Stimulated activated CD4-positive, alpha-beta T cell treated with anti-CD3 and anti-CD28 coated beads, Interleukin-1b, Interleukin-23, amount 100 ng/mL, for 4 hours (primary cell): ENCODE measurements at regions not wholly inside any gene's neighbourhood (a gene's known extent, or its start where the extent isn't known, plus 50 kb on each side); places are given as distances from the start of the nearest gene placed in this dataset.

ENCODE experiments used
- DNase-seq, 2 donors: peaks; one replicate each; pipeline ENCODE4 v3.0.0-alpha.2; 2020; ENCODE audit warnings: low read depth in 2 of 2

DNA sequence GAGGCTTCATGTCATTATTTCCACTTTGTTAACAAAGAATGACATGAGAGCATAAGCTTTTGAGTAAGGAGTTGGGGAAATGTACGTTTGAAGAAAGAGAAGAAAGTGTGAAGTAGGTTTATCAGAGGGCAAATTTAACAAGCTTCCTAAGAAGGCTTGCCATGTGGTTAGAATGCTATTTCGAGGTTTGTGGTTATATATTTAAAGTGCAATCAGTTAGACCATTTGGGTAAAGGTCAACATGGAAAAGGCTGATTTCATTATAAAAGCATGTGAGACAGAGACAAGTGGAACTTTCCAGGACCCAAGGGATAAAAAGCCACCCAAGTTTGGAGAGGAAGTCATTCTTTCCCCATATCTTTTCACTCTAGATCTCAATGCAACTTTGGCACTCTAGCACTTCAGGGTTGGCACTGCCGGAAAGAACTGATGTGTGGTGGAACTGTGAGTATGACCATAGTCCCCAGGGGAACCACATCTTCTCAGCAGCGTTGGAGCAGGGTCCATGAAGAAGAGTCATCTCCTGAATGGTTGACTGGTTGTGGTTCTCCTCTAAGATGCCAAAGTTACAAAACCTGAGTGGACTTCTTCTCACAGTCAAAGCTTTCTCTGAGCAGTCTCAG is 529.9 kb downstream of the MID1IP1 start:
- DNase-seq = no peak

DNA sequence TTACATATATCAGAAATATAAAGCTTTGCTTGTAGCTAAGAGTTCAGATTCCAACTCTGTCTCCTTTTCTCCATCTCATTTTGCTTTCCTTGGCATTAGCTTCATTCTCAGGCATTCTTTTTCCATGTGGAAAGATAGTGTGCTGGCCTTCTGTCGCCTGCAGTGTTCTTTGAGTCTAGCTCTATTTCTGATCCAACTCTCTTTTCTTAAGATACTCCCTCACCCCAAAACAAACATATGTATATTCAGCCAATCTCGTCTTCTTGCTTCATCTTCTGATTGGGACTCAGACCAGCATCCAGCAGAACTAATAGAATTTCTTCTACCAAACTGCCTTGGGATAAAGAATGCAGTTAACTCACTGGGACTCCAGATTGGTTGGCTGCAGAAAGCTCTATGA is 532.2 kb downstream of the MID1IP1 start:
- DNase-seq = no peak

DNA sequence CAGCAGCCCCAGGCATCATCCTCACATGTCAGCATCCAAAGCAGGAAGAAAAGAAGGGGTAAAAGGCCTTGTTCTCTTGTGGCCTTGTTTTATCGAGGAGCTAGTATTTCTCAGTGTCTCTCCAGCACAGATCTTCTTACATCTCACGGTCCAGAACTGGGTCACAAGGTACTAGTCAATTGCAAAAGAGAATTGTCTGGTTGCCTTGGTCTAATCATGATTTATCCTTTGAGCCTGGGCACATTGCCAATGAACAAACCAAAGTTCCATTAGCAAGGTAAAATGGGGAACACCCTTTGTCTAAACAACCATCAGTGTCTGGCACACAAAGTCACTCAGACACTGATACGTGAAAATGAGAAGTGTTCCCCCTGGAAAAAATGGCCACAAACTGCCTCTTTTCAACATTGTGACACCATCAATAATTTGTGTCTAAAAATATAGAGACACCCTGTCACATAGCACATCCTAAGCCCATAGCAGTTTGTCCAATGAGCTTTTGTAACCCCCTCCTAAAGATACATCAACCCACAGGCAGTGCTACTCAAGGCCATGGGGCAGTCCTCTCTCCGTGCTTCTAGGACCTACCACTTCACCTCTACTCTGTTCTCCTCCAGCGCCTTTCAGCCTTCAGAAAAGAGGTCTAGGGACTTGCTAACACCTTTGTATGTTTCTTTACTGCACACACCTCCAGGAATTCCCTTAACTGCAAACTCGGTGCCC is 534.4 kb downstream of the MID1IP1 start:
- DNase-seq = no peak

GRCh38 chrX:39336671-39337311 is 535.5 kb downstream of the MID1IP1 start:
- DNase-seq = no peak

DNA sequence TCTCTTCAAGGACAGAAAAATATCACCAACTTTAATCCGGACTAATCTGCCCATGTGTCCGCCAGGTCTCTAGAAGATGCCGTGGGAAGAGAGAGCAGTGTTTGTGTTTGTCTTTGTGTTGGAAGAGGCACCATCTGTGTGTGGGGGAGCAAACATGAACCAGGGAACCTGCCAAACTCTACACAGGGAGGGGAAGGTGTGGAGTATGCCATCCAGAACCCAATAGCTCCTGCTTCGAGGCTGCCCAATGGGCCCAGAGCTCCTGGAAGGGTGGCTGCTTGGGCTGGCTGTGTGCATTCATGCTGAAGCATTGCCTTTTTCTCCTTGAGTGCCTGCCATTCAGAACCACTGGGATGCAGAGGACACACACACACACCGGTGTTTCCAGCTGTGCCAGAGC is 536.2 kb downstream of the MID1IP1 start:
- DNase-seq = no peak

GRCh38 chrX:39338583-39338982 is 537.3 kb downstream of the MID1IP1 start:
- DNase-seq = no peak

- DNase-seq = no peak
Measured at GRCh38 chrX:39356119-39356807, 555.0 kb downstream of the MID1IP1 start.

DNA sequence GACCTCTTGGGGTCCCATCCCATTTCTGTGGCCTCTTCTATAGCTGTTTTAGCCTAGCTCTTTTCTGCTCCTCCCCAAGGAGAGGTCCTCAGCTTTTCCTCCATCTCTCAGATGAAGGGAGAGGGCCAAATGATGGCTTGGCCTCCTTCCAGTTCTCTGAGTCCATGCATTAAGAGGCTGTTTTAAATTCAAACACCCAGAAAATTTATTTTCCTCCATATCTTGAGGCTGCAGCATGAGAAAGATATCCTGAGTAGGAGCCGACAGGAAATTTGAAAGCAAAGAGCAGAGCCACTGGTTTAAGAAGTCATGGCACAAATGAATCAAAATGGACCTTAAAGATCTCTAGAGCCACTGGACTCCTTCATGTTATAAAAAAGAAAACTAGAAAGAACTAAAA is 558.8 kb downstream of the MID1IP1 start:
- DNase-seq = no peak

GRCh38 chrX:39361736-39362135 is 560.5 kb downstream of the MID1IP1 start:
- DNase-seq = no peak

GRCh38 chrX:39367416-39367815 is 566.2 kb downstream of the MID1IP1 start:
- no peak for DNase-seq

DNA sequence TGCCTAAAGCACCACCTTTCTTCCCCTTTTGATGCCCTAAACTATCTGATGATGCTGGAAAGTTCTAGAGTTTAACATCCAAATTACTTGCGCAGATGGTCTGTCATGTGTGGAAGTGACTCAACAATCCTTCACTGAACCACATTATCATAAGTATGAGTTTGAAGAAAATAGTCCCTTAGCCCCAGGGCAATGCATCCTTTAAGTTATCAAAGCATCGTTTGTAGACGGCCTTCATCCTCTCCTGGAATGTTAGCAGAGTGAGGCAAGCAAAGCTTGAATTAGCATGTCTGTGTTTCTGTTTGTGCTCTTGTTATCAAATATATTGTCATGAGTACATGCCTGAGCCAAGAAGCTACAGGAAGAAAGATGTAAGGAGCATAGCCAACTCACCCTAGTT is 570.9 kb downstream of the MID1IP1 start:
- no peak for DNase-seq

DNA sequence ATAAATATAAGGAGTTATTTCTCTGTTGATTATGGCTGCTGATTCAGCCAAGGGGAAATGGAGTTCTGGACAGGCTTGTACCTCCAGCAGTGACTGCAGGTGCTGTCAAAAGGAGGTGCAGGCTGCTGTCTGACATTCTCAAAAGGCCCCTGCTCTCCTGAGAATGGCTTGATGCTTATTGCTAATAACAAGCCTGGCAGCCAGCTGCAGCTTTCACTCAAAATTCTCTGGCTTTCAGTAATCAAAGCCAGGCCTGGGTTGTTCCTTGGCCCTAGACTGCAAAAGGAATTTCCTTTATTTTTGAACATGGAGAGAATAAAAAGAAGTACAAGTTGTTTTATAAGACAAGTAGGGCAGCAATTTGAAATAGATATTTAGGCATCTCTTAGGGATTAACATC is 575.9 kb downstream of the MID1IP1 start:
- DNase-seq = no peak

DNA sequence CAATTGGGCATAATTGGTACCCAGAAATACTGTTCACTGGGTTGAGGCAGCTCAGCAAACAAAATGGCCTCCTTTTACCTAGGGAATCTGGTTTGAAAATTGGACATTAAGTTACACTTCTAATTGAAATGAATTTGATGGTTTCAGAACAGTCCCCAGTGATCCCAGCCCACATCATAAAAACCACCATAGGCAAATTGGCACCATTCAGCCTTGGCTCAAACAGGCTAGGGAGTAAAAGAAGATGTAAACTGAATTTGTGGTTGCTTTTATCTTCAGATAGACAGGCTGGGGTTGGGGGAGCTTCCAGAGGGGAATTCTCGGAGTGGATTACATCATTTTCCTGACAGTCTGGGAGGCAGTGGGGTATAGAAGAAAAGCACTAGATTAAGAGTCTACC is 576.5 kb downstream of the MID1IP1 start:
- no peak for DNase-seq

DNA sequence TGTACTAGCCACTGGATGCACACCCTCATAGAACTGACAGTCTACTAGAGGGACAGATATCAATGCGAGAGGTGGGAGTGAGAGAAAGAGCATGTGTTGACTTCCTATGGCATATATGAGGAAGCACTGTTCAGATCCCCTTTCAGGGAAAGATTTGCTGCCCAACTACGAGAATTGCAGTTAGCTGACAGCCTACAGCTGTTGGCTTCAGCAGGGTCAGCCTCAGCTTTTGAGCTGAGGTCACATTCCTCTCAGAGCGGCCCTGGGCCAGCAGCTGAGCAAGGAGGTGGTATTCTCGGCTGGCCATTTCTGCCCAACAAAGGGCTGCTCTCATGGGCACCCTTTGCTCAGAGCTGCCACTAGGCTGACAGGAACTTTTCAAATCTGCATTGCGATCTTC is 580.2 kb downstream of the MID1IP1 start:
- no peak for DNase-seq

DNA sequence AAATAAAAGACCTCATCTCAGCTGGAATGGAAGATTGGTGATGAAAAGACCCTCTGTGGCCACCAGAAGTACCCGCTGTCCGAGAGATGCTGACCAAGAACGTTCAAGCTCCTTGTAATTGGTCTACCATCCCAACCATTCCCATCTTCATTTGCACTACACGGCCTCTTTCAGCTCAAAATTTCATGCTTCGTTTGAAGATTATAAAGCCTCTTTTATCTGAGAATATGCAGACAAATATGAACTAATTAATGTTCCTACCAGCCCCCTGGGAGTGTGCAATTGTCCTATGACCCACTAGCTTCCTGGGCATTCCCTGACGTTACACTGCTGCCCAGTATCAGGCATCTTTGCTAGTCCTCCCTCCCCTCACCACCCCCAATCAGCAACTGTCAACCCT is 583.7 kb downstream of the MID1IP1 start:
- DNase-seq = no peak

GRCh38 chrX:39388730-39389129 is 587.5 kb downstream of the MID1IP1 start:
- no peak for DNase-seq

GRCh38 chrX:39396358-39396995 is 595.2 kb downstream of the MID1IP1 start:
- no peak for DNase-seq

DNA sequence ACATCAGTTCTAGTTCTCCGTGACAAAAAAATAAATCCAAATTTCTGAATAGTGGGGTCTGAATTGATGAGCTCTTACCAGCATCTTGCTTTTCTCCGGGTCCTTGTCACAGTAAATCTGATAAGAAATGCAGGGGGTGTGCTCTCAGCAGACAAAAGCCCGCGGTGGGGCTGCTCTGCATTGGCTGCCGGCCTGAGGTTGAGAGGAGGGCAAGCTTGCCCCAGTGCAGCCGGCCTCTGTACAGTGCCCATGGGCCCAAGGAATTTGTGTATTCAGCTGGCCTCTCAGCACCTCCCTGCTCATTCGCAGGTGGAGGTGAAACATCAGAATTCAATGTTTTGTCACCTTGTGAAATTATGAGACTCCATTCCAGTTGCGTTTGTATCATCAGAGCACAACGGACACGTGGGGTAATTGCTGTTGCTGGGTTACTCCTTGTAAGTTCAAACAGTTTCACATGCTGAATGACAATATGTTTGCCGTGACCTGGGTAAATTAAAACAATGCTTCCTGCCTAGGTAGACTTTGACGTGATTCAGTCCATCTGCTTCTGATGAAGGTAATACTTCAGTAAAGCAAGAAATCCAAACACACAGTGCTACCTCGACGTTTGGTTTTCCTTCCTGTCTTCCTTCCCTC is 596.4 kb downstream of the MID1IP1 start:
- no peak for DNase-seq

DNA sequence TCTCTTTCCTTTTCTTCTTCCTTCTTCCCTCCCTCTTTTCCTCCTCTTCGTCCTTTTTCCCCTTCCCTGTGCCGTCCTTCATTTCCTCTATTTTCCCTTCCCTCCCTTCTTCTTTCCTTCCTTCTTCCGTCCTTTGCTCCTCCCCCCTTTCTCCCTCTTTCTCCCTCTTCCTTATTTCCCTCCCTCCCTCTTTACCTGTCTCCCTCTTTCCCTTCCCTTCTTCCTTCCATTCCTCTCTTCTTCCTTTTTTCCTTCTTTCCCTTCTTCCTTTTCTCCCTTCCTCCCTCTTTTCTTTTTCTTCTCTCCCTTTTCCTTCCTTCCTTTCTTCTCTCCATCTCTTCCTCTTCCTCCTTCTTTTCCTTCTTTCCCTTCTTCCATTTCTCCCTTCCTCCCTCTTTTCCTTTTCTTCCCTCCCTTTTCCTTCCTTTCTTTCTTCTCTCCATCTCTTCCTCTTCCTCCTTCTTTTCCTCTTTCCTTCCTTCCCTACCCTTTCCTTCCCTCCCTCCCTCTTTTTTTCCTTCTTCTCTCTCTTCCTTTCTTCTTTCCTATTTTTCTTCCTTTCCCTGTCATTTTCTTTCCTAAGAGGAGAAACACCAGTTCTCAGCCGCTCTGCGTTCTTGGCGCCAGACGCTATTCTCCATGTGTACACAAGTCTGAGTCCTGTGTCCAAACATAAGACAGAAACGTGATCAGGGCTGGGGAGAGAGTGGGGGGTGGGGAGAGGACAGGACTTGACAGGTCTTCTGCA is 597.1 kb downstream of the MID1IP1 start:
- DNase-seq = no peak

DNA sequence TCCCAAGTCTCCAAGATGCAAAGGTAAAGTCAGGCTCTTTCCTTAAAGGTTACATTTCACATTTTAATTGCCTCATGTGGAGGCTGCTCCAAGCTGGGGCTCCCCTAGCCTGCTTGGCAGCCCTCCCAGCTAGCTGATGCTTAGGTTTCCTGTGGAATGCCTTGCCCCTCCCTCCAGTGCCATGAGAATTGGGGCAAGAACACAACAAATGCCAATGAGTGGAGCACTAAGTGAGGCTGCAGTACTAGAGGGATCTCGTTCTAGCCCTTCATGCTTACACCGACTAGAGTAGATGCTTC is 597.7 kb downstream of the MID1IP1 start:
- DNase-seq = no peak

GRCh38 chrX:39399387-39399786 is 598.1 kb downstream of the MID1IP1 start:
- no peak for DNase-seq
